HEK293 (cell line): ENCODE measurements at regions not wholly inside any gene's neighbourhood (a gene's known extent, or its start where the extent isn't known, plus 50 kb on each side); places are given as distances from the start of the nearest gene placed in this dataset.

Experiments
- ATF2 ChIP-seq: fragments of 450-650 bp; formaldehyde crosslinking; IDR thresholded peaks from 2 replicates; pipeline ENCODE4 v1.5.1; 2016; ENCODE audit warnings: missing biosample characterization, missing genetic modification characterization, low read depth
- CTCF ChIP-seq: fragments of 450-650 bp; formaldehyde crosslinking; IDR thresholded peaks from 2 replicates; pipeline ENCODE4 v1.5.1; 2016; ENCODE audit warnings: missing biosample characterization, missing genetic modification characterization
- PBX3 ChIP-seq: sonication (generic); formaldehyde crosslinking; IDR thresholded peaks from 2 replicates; pipeline ENCODE4 v1.8.1; 2022; ENCODE audit warnings: mild to moderate bottlenecking, moderate library complexity, missing genetic modification reagents
- REST ChIP-seq: fragments of 450-650 bp; formaldehyde crosslinking; IDR thresholded peaks from 2 replicates; pipeline ENCODE4 v1.5.1; 2016; ENCODE audit warnings: missing biosample characterization, missing genetic modification characterization
- ZNF211 ChIP-seq: fragments of 450-650 bp; formaldehyde crosslinking; IDR thresholded peaks from 2 replicates; pipeline ENCODE4 v1.5.1; 2016; ENCODE audit warnings: low read depth, missing biosample characterization, missing genetic modification characterization
- ZNF404 ChIP-seq: fragments of 450-650 bp; formaldehyde crosslinking; IDR thresholded peaks from 2 replicates; pipeline ENCODE4 v1.5.1; 2017; ENCODE audit warnings: missing biosample characterization, missing genetic modification characterization
- ZNF488 ChIP-seq: fragments of 450-650 bp; formaldehyde crosslinking; IDR thresholded peaks from 2 replicates; pipeline ENCODE4 v1.5.1; 2016; ENCODE audit warnings: missing biosample characterization, missing genetic modification characterization
- ZNF513 ChIP-seq: fragments of 450-650 bp; IDR thresholded peaks from 2 replicates; pipeline ENCODE4 v1.5.1; 2018; ENCODE audit warnings: missing biosample characterization, missing genetic modification characterization

- TF ChIP-seq ZNF488 (tag by site-specific recombination): no peak
- TF ChIP-seq CTCF (tag by site-specific recombination): no peak
- TF ChIP-seq ZNF211: no peak
- no peak for TF ChIP-seq PBX3
- no peak for TF ChIP-seq ZNF404 (tag by site-specific recombination)
- TF ChIP-seq ATF2 (tag by site-specific recombination): no peak
- no peak for TF ChIP-seq ZNF513 (tag by site-specific recombination)
- no peak for TF ChIP-seq REST (tag by site-specific recombination)
Measured at GRCh38 chr3:118075873-118076272, 958.8 kb downstream of the IGSF11 start.
